AG04450 (cell line): ENCODE measurements at regions not wholly inside any gene's neighbourhood (a gene's known extent, or its start where the extent isn't known, plus 50 kb on each side); places are given as distances from the start of the nearest gene placed in this dataset.

ENCODE experiments used
- CTCF ChIA-PET: fragments of 300-600, 350-600 bp; formaldehyde crosslinking; extraction: SDS; loops from one replicate; lab custom pipeline; 2022; ENCODE audit warnings: antibody characterized with exemption, inconsistent platforms; lab: Charles Lee
- POLR2A ChIA-PET: fragments of 350-600 bp; formaldehyde crosslinking; extraction: SDS; loops from one replicate; lab custom pipeline; 2021; ENCODE audit warnings: antibody characterized with exemption, inconsistent platforms; lab: Yijun Ruan, JAX
- DNase-seq: peaks from one replicate; pipeline ENCODE4 v3.0.0-alpha.2; 2011; ENCODE audit warnings: low read depth, low spot score
- H3K27ac ChIP-seq: one replicate; pipeline ENCODE4 v1.5.1; 2012; ENCODE audit warnings: low read depth, low read length, control low read depth
- H3K27me3 ChIP-seq: one replicate; pipeline ENCODE4 v1.6.0; 2012; ENCODE audit warnings: low read length; ENCODE audit not compliant: control insufficient read depth, insufficient read depth
- H3K4me3 ChIP-seq: 2 replicates; pipeline ENCODE4 v1.5.1; 2011; ENCODE audit warnings: mild to moderate bottlenecking, low read depth, low read length, control low read depth
- H3K9me3 ChIP-seq: 2 replicates; pipeline ENCODE4 v1.5.1; 2012; ENCODE audit warnings: low read length; ENCODE audit not compliant: control insufficient read depth, insufficient read depth
- CTCF ChIP-seq: IDR thresholded peaks from 2 replicates; pipeline ENCODE4 v1.5.1; 2011; ENCODE audit warnings: low read depth, low read length, control low read depth, inconsistent platforms

GRCh38 chr1:197850918-197851317 is 51.5 kb upstream of the C1orf53 start:
- ChIA-PET CTCF (interaction anchor here (0.6 to 1.2 kb wide), 5 partner anchors 12 to 442 kb away, joined by 3 to 4 read pairs (median 4); no protein-coding TSS in a partner anchor), POLR2A (no interaction called here)
- H3K27me3 ChIP-seq, result no peaks in the 10 kb centered on the region
- DNase-seq, result no peak
- no peak for TF ChIP-seq CTCF
- H3K9me3 ChIP-seq, result no peaks in the 10 kb centered on the region
- H3K27ac ChIP-seq, result no peak overlapping the region
- H3K4me3 ChIP-seq, result no peak overlapping the region

GRCh38 chr1:197850042-197850441 is 52.4 kb upstream of the C1orf53 start:
- Histone ChIP-seq H3K27me3 (no peaks in the 10 kb centered on the region), H3K4me3 (no peak overlapping the region), H3K9me3 (no peaks in the 10 kb centered on the region), H3K27ac (no peak overlapping the region)
- DNase-seq, result no peak
- TF ChIP-seq CTCF, result no peak
- POLR2A ChIA-PET, result no interaction called here
- CTCF ChIA-PET, result interaction anchor here (0.7 to 1.5 kb wide), 4 partner anchors 12 to 410 kb away, joined by 4 read pairs; no protein-coding TSS in a partner anchor

- CTCF ChIA-PET, result interaction anchor here (1.8 kb wide), 1 partner anchor 240 kb away, joined by 3 read pairs; no protein-coding TSS in a partner anchor
- no peak overlapping the region for H3K4me3 ChIP-seq
- H3K27me3 ChIP-seq, result no peaks in the 10 kb centered on the region
- no peaks in the 10 kb centered on the region for H3K9me3 ChIP-seq
- no peak overlapping the region for H3K27ac ChIP-seq
- no peak for TF ChIP-seq CTCF
- POLR2A ChIA-PET, result no interaction called here
- no peak for DNase-seq
These were observed 54.1 kb upstream of the C1orf53 start for GRCh38 chr1:197848350-197848749.

GRCh38 chr1:197845886-197846285 is 56.5 kb upstream of the C1orf53 start:
- CTCF ChIA-PET, result no interaction called here
- DNase-seq, result no peak
- no peak overlapping the region for H3K4me3 ChIP-seq
- H3K27ac ChIP-seq, result no peak overlapping the region
- H3K9me3 ChIP-seq, result no peaks in the 10 kb centered on the region
- POLR2A ChIA-PET, result no interaction called here
- H3K27me3 ChIP-seq, result no peaks in the 10 kb centered on the region
- no peak for TF ChIP-seq CTCF

GRCh38 chr1:197844651-197845050 is 57.8 kb upstream of the C1orf53 start:
- no peaks in the 10 kb centered on the region for H3K9me3 ChIP-seq
- H3K27ac ChIP-seq, result no peak overlapping the region
- no peak for TF ChIP-seq CTCF
- H3K4me3 ChIP-seq, result no peak overlapping the region
- ChIA-PET CTCF (interaction anchor here (0.8 to 0.9 kb wide), 2 partner anchors 24 to 225 kb away, joined by 3 read pairs; no protein-coding TSS in a partner anchor), POLR2A (no interaction called here)
- H3K27me3 ChIP-seq, result no peaks in the 10 kb centered on the region
- no peak for DNase-seq
